ENCODE measurements at regions not wholly inside any gene's neighbourhood (a gene's known extent, or its start where the extent isn't known, plus 50 kb on each side); places are given as distances from the start of the nearest gene placed in this dataset.
A peak's percentile ranks its signal among the peaks of the same experiment; 100 is the strongest.
"Not testable (repeated sequence)": the region's sequence is repeated elsewhere in the genome, so short reads cannot be mapped to it uniquely, and the experiment has no call there.

DNA sequence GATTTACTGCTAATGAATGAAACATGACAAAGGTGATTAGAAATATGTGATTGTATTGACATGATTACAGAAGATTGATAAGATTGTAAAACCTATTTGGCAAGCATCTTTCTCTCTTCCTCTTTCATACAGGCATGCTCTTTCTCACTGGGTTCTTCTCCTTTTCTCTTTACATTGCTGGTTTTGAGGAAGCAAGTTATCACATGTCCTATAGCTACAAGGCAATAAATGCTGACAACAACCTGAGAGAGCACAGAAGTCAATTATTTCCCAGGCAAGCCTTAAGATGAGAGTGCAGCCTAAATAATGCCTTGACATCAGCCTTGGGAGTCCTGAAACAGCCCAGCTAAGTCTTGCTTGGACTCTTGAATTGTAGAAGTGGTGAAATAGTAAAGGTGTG, 875.0 kb downstream of the SLITRK1 start:
- H3K9me3 Mint-ChIP-seq, result peaks cover 9 to 14% of the 10 kb centered on the region in 2 donors
- ATAC-seq (no peak), DNase-seq (ENCODE audit: low spot score in 2 of 2) (no peak)
- no peak overlapping the region for H3K27ac Mint-ChIP-seq
- H3K36me3 Mint-ChIP-seq, result no peaks in the 10 kb centered on the region

- Mint-ChIP-seq H3K36me3 (no peaks in the 10 kb centered on the region), H3K27ac (no peak overlapping the region), H3K9me3 (peaks cover 15 to 24% of the 10 kb centered on the region in 2 donors)
- ATAC-seq (no peak), DNase-seq (ENCODE audit: low spot score in 2 of 2) (no peak)
Observed at GRCh38 chr13:83003185-83003584, 879.1 kb downstream of the SLITRK1 start.

- H3K27ac Mint-ChIP-seq, result no peak overlapping the region
- DNase-seq (ENCODE audit: low spot score in 2 of 2), result no peak
- no peak for ATAC-seq
- peaks cover 0 to 5% of the 10 kb centered on the region in 2 donors for H3K9me3 Mint-ChIP-seq
- H3K36me3 Mint-ChIP-seq, result no peaks in the 10 kb centered on the region
Observed at GRCh38 chr13:82993417-82993816, 888.9 kb downstream of the SLITRK1 start.

GRCh38 chr13:82976499-82976898, 905.8 kb downstream of the SLITRK1 start:
- no peak for ATAC-seq
- no peaks in the 10 kb centered on the region for H3K36me3 Mint-ChIP-seq
- H3K9me3 Mint-ChIP-seq, result peaks cover 14 to 20% of the 10 kb centered on the region in 2 donors
- no peak for DNase-seq (ENCODE audit: low spot score in 2 of 2)
- no peak overlapping the region for H3K27ac Mint-ChIP-seq

DNA sequence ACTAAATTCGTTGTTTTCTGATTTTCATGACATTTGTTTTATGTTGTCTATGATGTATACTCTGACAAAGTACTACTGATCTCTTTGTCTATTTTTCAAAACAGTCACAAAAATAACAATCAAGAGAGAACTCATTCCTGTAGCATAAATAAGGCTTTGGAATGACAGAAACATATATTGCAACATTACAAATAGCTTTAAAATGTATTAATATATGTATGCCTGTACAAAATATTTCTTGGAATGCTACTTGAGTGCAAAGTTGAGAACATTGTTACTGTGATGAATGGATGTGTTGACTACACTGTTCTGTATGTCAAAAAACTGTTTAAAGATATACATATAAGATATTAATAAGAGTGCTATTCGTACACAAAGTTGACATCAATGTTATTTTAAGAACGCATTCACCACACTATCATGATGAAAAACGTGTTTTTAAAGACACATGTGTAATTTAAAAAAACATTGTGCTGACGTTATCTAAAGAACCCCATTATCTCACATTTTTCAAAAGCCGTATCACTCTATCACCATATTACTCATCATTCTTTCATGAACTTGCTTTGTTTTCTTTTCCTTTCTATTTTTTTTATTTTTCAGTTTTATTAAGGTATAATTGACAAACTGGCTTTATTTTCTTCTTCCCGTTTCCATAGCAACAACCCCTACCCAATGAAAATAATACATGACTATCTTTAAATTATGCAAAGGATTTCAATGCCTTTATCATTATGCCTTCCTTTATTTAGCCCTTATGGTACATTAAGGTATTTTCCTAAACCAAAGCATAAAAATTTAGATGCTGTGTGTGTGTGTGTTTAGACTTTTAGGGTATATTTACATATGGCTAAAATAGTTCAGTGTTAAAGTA, 918.8 kb downstream of the SLITRK1 start:
- Mint-ChIP-seq H3K27ac (no peak overlapping the region), H3K9me3 (peaks cover 4 to 10% of the 10 kb centered on the region in 2 donors), H3K36me3 (no peaks in the 10 kb centered on the region)
- DNase-seq (ENCODE audit: low spot score in 2 of 2) (no peak), ATAC-seq (no peak)

- H3K27ac Mint-ChIP-seq, result no peak overlapping the region
- DNase-seq (ENCODE audit: low spot score in 2 of 2) (no peak), ATAC-seq (no peak)
- H3K36me3 Mint-ChIP-seq, result no peaks in the 10 kb centered on the region
- H3K9me3 Mint-ChIP-seq, result peaks cover 4 to 10% of the 10 kb centered on the region in 2 donors
Observed at GRCh38 chr13:82962397-82962796, 919.9 kb downstream of the SLITRK1 start.

GRCh38 chr13:82961757-82962156, 920.5 kb downstream of the SLITRK1 start:
- peaks cover 4 to 10% of the 10 kb centered on the region in 2 donors for H3K9me3 Mint-ChIP-seq
- ATAC-seq (no peak), DNase-seq (ENCODE audit: low spot score in 2 of 2) (no peak)
- no peaks in the 10 kb centered on the region for H3K36me3 Mint-ChIP-seq
- no peak overlapping the region for H3K27ac Mint-ChIP-seq

DNA sequence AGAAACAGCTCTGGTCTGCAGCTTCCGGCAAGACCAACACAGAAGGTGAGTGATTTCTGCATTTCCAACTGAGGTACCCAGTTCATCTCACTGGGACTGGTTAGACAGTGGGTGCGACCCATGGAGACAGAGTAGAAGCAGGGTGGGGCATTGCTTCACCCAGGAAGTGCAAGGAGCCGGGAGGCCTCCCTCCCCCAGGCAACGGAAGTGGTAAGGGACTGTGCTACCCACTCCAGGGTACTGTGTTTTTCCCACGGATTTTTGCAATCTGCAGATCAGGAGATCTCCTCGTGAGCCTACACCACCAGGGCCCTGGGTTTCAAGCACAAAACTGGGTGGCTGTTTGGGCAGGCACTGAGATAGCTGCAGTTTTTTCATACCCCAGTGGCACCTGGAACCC, 929.9 kb downstream of the SLITRK1 start:
- not testable (repeated sequence) for H3K27ac Mint-ChIP-seq; H3K36me3 Mint-ChIP-seq; ATAC-seq; DNase-seq (ENCODE audit: low spot score in 2 of 2)
- H3K9me3 Mint-ChIP-seq, result peaks cover 14 to 24% of the 10 kb centered on the region in 2 donors

DNA sequence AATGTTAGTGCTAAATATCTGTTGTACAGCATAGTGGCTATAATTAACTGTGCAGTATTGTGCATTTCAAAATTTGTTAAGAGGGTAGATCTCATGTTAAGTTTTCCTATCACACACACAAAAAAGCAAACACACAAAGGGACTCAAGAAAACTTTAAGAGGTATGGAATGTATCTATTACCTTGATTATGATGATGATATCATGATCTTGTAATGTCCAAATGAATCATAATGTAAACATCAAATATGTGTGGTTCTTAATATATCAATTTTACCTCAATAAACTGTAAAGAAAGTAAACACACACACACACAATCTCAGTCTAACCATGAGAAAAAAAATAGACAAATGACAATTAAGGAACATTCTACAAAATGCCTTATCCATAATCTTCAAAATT, 934.6 kb downstream of the SLITRK1 start:
- no peaks in the 10 kb centered on the region for H3K36me3 Mint-ChIP-seq
- peaks cover 0 to 13% of the 10 kb centered on the region in 2 donors for H3K9me3 Mint-ChIP-seq
- DNase-seq (ENCODE audit: low spot score in 2 of 2), result no peak
- H3K27ac Mint-ChIP-seq, result no peak overlapping the region
- no peak for ATAC-seq

- ATAC-seq, result no peak
- Mint-ChIP-seq H3K9me3 (peaks cover 0 to 13% of the 10 kb centered on the region in 2 donors), H3K27ac (no peak overlapping the region), H3K36me3 (no peaks in the 10 kb centered on the region)
- no peak for DNase-seq (ENCODE audit: low spot score in 2 of 2)
Observed at GRCh38 chr13:82947191-82947621, 935.1 kb downstream of the SLITRK1 start.

DNA sequence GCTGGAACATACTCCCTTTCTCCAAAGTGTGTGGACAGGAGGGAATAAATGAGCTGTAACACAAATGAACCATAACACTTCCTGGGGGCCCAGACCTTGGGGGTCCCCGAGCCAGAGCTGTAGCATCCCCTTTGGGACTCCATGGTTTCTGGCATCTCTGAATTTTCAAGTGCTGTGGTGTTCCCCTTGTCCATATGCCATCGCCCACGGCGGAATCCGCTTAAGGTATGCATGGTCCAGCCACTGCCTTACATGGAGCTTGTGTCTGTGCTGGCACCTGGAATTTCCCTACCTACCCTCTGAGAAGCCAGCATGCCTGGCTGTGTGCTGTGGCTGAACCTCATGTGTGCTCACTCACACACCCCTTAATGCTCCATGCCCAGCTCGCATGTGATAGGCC, 943.6 kb downstream of the SLITRK1 start:
- peaks cover 13 to 18% of the 10 kb centered on the region in 2 donors for H3K9me3 Mint-ChIP-seq
- no peak overlapping the region for H3K27ac Mint-ChIP-seq
- DNase-seq (ENCODE audit: low spot score in 2 of 2) (no peak), ATAC-seq (no peak)
- H3K36me3 Mint-ChIP-seq, result no peaks in the 10 kb centered on the region

GRCh38 chr13:82934000-82934399, 948.3 kb downstream of the SLITRK1 start:
- H3K36me3 Mint-ChIP-seq, result no peaks in the 10 kb centered on the region
- H3K9me3 Mint-ChIP-seq, result peaks cover 11 to 18% of the 10 kb centered on the region in 2 donors
- ATAC-seq, result no peak

DNA sequence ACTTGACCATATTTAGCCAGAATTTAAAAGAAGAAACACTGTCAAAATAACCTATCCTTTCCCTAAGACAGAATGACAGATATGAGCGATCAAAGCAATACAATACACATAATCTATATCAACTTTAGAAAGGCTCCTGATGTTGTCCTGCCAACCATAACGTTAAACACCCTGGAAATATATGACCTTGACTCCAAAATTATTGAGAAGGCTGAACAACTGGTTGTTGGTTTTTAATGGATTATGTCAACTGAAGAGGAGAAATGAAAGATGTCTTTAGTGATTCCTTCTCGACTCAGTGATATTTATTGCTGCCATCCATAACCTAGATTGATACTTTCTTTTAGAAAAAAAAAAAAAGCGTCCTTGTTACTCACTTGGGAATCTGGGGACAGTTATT, 957.2 kb downstream of the SLITRK1 start:
- H3K9me3 Mint-ChIP-seq, result peaks cover 8 to 10% of the 10 kb centered on the region in 2 donors
- no peak overlapping the region for H3K27ac Mint-ChIP-seq
- no peaks in the 10 kb centered on the region for H3K36me3 Mint-ChIP-seq
- ATAC-seq, result no peak
- DNase-seq (ENCODE audit: low spot score in 2 of 2), result no peak

More at GRCh38 chr13:82934000-82934399, 948.3 kb downstream of the SLITRK1 start:
- no peak for DNase-seq (ENCODE audit: low spot score in 2 of 2)
- H3K27ac Mint-ChIP-seq, result no peak overlapping the region

DNA sequence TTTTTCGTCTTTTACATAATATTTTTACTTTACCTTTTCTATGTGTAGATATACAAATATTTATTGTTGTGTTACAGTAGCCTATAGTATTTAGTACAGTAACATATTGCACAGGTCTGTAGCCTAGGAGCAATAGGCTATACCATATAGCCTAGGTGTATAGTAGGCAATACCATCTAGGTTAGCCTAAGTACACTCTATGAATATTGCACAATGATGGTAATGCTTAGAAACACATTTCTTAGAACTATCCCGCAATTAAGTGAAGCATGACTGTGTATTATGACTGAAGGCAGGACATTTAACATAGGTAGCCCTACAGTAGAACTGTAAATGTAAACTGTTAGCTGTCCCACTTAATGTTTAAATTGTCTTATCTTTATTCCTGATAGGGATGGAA, 964.3 kb downstream of the SLITRK1 start:
- Mint-ChIP-seq H3K36me3 (no peaks in the 10 kb centered on the region), H3K9me3 (peaks cover 0 to 11% of the 10 kb centered on the region in 2 donors), H3K27ac (no peak overlapping the region)
- ATAC-seq (no peak), DNase-seq (ENCODE audit: low spot score in 2 of 2) (no peak)

GRCh38 chr13:82912564-82912963, 969.7 kb downstream of the SLITRK1 start:
- H3K27ac Mint-ChIP-seq, result no peak overlapping the region
- ATAC-seq (no peak), DNase-seq (ENCODE audit: low spot score in 2 of 2) (no peak)
- no peaks in the 10 kb centered on the region for H3K36me3 Mint-ChIP-seq
- H3K9me3 Mint-ChIP-seq, result peaks cover 2 to 12% of the 10 kb centered on the region in 2 donors

DNA sequence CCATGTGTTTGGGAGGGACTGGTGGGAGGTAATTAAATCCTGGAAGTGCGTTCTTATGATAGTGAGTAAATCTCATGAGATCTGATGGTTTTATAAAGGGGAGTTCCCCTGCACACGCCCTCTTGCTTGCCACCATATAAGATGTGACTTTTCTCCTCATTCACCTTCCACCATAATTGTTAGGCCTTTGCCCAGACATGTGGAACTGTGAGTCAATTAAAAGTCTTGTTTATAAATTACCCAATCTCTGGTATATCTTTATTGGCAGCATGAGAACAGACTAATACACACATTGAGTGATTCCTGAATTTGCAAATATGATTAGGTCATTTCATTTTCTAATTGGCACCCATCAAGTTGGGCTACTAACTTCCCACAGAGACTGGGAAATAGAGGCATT, 977.2 kb downstream of the SLITRK1 start:
- DNase-seq (ENCODE audit: low spot score in 2 of 2), result no peak
- no peak for ATAC-seq
- no peaks in the 10 kb centered on the region for H3K36me3 Mint-ChIP-seq
- H3K9me3 Mint-ChIP-seq, result peaks cover 10 to 11% of the 10 kb centered on the region in 2 donors
- peak overlapping the region in 1 of 2 donors; percentile 50 for H3K27ac Mint-ChIP-seq

- no peaks in the 10 kb centered on the region for H3K36me3 Mint-ChIP-seq
- H3K9me3 Mint-ChIP-seq, result peaks cover 6 to 10% of the 10 kb centered on the region in 2 donors
- no peak for DNase-seq (ENCODE audit: low spot score in 2 of 2)
- no peak for ATAC-seq
- no peak overlapping the region for H3K27ac Mint-ChIP-seq
Observed at GRCh38 chr13:82900453-82900852, 981.8 kb downstream of the SLITRK1 start.

- no peaks in the 10 kb centered on the region for H3K36me3 Mint-ChIP-seq
- DNase-seq (ENCODE audit: low spot score in 2 of 2) (no peak), ATAC-seq (no peak)
- H3K9me3 Mint-ChIP-seq, result peaks cover 6% of the 10 kb centered on the region in 2 donors
- H3K27ac Mint-ChIP-seq, result no peak overlapping the region
Observed at GRCh38 chr13:82898586-82898985, 983.7 kb downstream of the SLITRK1 start.
